ENCODE measurements at regions not wholly inside any gene's neighbourhood (a gene's known extent, or its start where the extent isn't known, plus 50 kb on each side); places are given as distances from the start of the nearest gene placed in this dataset.

- dilution Hi-C loops (cut with MboI; ENCODE audit: extremely low pct_ligation_motif_present, low sequenced_read_pairs), result no loop called here
- TF ChIP-seq EZH2 (IDR thresholded peaks at IDR 0.05; ENCODE audit: low read length), result no peak
- TF ChIP-seq CTCF (optimal IDR thresholded peaks at IDR 0.05 in 1 of 3, IDR thresholded peaks at IDR 0.05 in 1 of 3, conservative IDR thresholded peaks at IDR 0.05 in 1 of 3; ENCODE audit: extremely low read depth in 1 of 3, insufficient read depth in 2 of 3, low read length in 3 of 3), result no peak
- no peaks in the 10 kb centered on the region for H3K9me3 ChIP-seq (ENCODE audit: control insufficient read depth, low read depth, low read length)
- H3K9me1 ChIP-seq (ENCODE audit: control insufficient read depth, extremely low read depth, insufficient read depth, low read length), result no peaks in the 10 kb centered on the region
- no peak overlapping the region for H3K4me3 ChIP-seq (ENCODE audit: control insufficient read depth in 2 of 3, extremely low read depth in 1 of 3, insufficient read depth in 2 of 3, low read depth in 1 of 3, low read length in 3 of 3)
- H2AFZ ChIP-seq (ENCODE audit: control insufficient read depth, low read length), result no peak overlapping the region
- H3K27me3 ChIP-seq (ENCODE audit: control insufficient read depth, extremely low read depth, insufficient read depth, low read length), result no peaks in the 10 kb centered on the region
- DNase-seq (ENCODE audit: low read depth, low spot score) (no peak), FAIRE-seq (no peak)
- no peak overlapping the region for H3K4me2 ChIP-seq (ENCODE audit: control insufficient read depth, extremely low read depth, insufficient read depth, low read depth, low read length)
- H3K4me1 ChIP-seq (ENCODE audit: control insufficient read depth, extremely low read depth, insufficient read depth, low read length), result no peaks in the 10 kb centered on the region
- no peaks in the 10 kb centered on the region for H3K36me3 ChIP-seq (ENCODE audit: control insufficient read depth in 2 of 2, extremely low read depth in 1 of 2, insufficient read depth in 2 of 2, low read length in 2 of 2)
- no peaks in the 10 kb centered on the region for H4K20me1 ChIP-seq (ENCODE audit: control insufficient read depth, extremely low read depth, insufficient read depth, low read length)
- no peaks in the 10 kb centered on the region for H3K79me2 ChIP-seq (ENCODE audit: control insufficient read depth, insufficient read depth, low read length)
- no peak overlapping the region for H3K9ac ChIP-seq (ENCODE audit: control insufficient read depth, extremely low read depth, insufficient read depth, low read length)
- no peak overlapping the region for H3K27ac ChIP-seq (ENCODE audit: control insufficient read depth, insufficient read depth, low read length)
Measured at GRCh38 chr11:23143022-23143421, 282.7 kb upstream of the CCDC179 start.

- Histone ChIP-seq H4K20me1 (ENCODE audit: control insufficient read depth, extremely low read depth, insufficient read depth, low read length) (no peaks in the 10 kb centered on the region), H3K4me2 (ENCODE audit: control insufficient read depth, extremely low read depth, insufficient read depth, low read depth, low read length) (no peak overlapping the region), H3K9ac (ENCODE audit: control insufficient read depth, extremely low read depth, insufficient read depth, low read length) (no peak overlapping the region), H3K79me2 (ENCODE audit: control insufficient read depth, insufficient read depth, low read length) (no peaks in the 10 kb centered on the region), H3K36me3 (ENCODE audit: control insufficient read depth in 2 of 2, extremely low read depth in 1 of 2, insufficient read depth in 2 of 2, low read length in 2 of 2) (no peaks in the 10 kb centered on the region), H3K9me3 (ENCODE audit: control insufficient read depth, low read depth, low read length) (no peaks in the 10 kb centered on the region), H3K27me3 (ENCODE audit: control insufficient read depth, extremely low read depth, insufficient read depth, low read length) (no peaks in the 10 kb centered on the region), H3K9me1 (ENCODE audit: control insufficient read depth, extremely low read depth, insufficient read depth, low read length) (no peaks in the 10 kb centered on the region), H3K4me1 (ENCODE audit: control insufficient read depth, extremely low read depth, insufficient read depth, low read length) (no peaks in the 10 kb centered on the region), H3K27ac (ENCODE audit: control insufficient read depth, insufficient read depth, low read length) (no peak overlapping the region), H2AFZ (ENCODE audit: control insufficient read depth, low read length) (no peak overlapping the region), H3K4me3 (ENCODE audit: control insufficient read depth in 2 of 3, extremely low read depth in 1 of 3, insufficient read depth in 2 of 3, low read depth in 1 of 3, low read length in 3 of 3) (no peak overlapping the region)
- dilution Hi-C loops (cut with MboI; ENCODE audit: extremely low pct_ligation_motif_present, low sequenced_read_pairs), result no loop called here
- TF ChIP-seq EZH2 (IDR thresholded peaks at IDR 0.05; ENCODE audit: low read length) (no peak), CTCF (optimal IDR thresholded peaks at IDR 0.05 in 1 of 3, IDR thresholded peaks at IDR 0.05 in 1 of 3, conservative IDR thresholded peaks at IDR 0.05 in 1 of 3; ENCODE audit: extremely low read depth in 1 of 3, insufficient read depth in 2 of 3, low read length in 3 of 3) (no peak)
- DNase-seq (ENCODE audit: low read depth, low spot score) (no peak), FAIRE-seq (no peak)
Measured at GRCh38 chr11:23151819-23152218, 291.5 kb upstream of the CCDC179 start.
